Jurkat, Clone E6-1 (cell line): ENCODE measurements at regions not wholly inside any gene's neighbourhood (a gene's known extent, or its start where the extent isn't known, plus 50 kb on each side); places are given as distances from the start of the nearest gene placed in this dataset.
"Not testable (repeated sequence)": the region's sequence is repeated elsewhere in the genome, so short reads cannot be mapped to it uniquely, and the experiment has no call there.

Experiments
- DNase-seq: peaks from one replicate; pipeline ENCODE4 v3.0.0-alpha.2; 2011; ENCODE audit warnings: low read depth, low spot score
- H3K4me3 ChIP-seq: 2 replicates; pipeline ENCODE4 v1.5.1; 2011; ENCODE audit warnings: mild to moderate bottlenecking, low read length, control low read depth, moderate library complexity

DNA sequence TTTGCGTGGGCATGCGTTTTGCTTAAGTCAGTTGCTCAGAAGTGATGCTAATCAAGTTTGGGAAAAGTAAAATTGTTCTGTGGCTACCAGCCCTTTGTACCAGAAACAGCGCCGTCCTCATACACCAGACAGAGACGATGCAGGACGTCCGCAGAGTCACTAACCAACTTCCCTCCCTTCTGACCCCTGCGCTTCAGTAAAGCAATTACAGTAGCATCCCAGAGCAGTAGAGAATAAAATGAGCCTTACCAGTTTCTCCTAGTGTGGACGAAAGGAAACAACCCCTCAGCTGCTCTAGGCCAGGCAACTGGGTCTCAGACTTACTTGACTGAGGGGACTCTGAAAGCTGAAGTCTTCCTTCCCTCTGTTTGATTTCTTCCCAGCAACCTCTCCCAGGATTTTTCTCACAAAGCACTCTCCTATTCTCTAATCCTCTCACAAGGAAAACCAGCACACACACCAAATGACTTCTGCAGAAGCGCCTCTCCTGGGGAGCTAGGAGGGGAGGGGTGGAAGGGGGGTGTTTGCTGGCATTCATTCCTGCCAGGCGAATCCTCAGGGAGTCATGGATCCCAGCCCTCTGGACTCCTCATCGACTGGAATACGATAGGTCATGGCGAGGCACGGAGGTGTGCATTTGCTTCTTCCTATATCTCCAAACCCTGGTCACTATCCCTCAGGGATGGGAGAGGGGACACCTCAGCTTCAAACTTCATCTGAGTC lies 56.0 kb upstream of the MID1 start:
- DNase-seq: no peak
- no peak overlapping the region for H3K4me3 ChIP-seq

DNA sequence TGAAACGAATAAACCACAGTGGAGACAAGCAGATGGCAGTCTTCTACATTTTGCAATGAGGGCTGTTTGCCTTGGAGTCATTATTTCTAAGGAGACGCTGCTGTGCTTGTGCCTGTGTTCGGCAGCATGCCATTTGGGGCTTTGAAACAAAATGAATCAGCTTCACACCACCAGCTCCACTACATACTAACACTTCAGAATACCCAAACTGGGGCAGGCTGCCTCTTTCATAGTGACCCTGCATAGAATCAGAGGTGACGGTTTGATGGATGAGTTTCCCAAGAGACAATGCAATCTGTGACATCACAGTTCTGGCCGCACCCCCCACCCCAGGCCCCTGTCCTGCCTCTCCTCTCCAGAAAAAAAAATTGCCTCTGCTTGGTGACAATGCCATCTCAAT lies 57.1 kb upstream of the MID1 start:
- no peak overlapping the region for H3K4me3 ChIP-seq
- no peak for DNase-seq

DNA sequence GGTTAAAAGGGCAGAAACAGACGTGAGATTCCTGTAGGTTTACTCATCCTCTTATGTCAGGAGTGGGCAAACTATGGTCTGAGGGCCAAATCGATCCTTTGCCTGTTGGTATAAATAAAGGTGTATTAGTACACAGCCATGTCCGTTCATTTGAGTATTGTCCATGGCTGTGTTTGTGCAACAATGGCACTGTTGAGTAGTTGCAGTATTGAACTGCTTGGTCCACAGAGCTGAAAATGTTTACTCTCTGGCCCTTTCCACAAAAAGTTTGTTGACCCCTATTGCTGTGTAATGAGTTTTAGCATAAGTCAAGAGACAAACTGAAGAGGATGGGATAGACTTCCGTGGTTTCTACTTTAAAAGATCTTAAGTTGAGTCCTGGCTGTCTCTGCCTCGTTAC lies 59.0 kb upstream of the MID1 start:
- H3K4me3 ChIP-seq: no peak overlapping the region
- no peak for DNase-seq

DNA sequence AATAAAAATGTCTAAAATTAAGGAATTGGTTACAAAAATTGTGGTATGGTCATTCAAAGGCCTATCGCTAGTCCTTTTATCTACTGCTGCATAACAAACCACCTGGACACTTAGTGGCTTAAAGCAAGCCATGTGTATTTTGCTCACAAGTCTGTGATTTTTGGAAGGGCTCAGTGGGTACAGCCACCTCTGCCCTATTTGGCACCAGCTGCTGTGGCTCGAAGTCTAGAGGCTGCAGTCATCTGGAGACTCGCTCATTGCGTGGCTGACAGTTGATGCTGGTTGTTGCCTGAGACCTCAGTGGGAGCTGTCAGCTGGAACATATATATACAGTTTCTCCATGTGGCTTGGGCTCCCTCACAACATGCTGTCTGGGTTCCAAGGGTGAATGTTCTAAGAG lies 60.8 kb upstream of the MID1 start:
- no peak overlapping the region for H3K4me3 ChIP-seq
- no peak for DNase-seq

DNA sequence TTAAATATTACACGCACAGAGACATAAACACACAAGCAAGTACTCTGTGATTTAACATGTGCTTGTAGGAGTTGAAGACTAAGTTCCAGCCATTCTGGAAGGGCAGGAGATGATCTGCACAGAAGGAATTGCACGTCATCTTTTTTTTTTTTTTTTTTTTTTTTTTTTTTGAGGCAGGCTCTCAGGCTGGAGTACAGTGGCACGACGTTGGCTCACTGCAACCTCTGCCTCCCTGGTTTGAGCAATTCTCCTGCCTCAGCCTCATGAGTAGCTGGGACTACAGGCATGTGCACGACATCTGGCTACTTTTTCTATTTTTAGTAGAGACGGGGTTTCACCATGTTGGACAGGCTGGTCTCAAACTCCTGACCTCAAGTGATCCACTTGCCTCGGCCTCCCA lies 63.2 kb upstream of the MID1 start:
- not testable (repeated sequence) for DNase-seq, H3K4me3 ChIP-seq

DNA sequence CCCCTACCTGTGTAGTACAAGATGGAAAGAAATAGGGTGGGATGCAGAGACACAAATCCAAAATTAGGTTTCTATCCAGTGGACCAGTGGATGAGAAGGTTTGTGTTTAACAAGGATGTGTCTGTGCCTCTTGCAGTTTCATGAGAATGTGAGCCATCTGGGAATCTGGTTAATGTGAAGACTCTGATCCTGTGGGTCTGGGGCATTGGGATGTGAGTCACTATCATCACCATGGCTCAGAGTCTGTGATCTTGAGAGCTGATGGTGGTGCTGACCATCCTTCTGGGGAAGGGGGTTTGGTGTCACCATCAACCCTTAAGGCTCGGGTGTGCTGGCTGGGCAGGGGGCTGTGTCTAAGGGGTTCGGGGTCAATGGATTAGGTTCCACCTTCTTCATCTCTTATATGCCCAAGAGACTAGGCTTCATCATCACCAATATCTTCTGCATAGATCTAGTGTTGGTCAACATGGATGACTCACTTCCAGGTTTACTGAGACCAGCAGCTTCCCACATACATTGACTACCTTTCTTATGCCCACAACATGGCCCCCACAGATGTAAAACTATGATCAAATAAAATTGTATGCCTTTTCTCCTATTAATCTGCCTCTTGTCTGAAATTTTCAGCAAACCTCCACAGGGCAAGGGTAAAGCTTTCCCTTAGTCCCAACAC lies 65.7 kb upstream of the MID1 start:
- no peak overlapping the region for H3K4me3 ChIP-seq

DNA sequence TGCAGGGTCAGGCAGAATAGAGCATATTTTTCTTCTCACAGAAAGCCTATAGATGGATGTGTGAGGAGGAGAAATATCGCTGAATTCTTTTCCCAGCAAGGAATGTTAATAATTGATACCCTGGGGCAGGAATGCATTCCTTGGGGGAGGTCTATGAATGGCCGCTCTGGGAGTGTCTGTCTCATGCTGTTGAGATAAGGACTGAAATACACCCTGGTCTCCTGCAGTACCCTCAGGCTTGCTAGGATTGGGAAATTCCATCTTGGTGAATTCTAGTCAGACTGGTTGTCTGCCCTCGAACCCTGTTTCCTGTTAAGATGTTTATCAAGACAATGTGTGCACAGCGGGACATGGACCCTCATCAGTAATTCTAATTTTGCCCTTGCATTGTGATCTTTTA lies 71.4 kb upstream of the MID1 start:
- not testable (repeated sequence) for DNase-seq

More for the DNA sequence above, 65.7 kb upstream of the MID1 start:
- DNase-seq: no peak

DNA sequence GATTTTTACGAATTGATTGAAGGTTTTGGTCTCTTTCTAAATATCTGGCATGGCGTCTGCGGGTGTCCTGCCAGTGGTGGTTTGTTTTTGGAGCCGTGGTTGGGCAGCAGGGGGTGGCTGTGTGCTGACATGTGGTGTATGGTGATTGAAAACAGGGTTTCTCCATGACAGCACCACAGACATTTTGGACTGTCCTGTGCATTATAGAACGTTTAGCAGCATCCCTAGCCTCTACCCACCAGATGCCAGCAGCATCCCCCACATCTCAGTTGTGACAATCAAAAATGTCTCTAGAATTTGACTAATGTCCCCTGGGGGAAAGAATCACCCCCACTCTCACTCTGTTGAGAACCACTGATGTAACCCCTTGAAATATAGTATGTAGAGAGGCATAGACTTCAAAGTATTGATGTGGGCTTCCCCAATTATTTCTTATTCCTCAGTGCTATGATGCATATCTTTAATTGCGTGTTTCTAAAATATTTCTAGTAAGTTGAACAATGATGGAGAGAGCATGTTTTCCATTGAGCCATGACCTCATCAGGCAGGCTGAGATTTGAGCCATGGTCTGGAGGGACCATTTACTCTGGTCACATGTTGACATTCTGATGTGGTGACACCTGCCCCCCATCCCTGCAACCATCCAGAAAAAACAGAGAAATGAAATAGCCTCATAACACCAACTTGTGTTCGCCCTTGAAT lies 77.4 kb upstream of the MID1 start:
- DNase-seq: no peak
- H3K4me3 ChIP-seq: no peak overlapping the region

More for the DNA sequence above, 71.4 kb upstream of the MID1 start:
- not testable (repeated sequence) for H3K4me3 ChIP-seq

DNA sequence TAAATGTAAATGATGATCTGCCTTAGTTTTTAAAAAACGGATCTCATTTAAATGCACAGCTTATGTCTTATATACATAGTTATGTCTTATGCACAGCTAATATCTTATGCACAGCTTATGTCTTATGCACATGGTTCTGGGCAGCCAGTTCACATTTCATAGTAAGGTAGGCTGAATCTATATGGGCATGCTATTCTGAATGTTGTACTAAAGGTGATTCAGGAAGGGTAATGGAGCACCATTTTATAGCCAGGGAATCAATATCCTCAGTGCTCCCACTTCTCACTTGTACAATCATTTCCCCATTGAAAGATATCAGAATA lies 77.9 kb upstream of the MID1 start:
- no peak overlapping the region for H3K4me3 ChIP-seq
- no peak for DNase-seq

DNA sequence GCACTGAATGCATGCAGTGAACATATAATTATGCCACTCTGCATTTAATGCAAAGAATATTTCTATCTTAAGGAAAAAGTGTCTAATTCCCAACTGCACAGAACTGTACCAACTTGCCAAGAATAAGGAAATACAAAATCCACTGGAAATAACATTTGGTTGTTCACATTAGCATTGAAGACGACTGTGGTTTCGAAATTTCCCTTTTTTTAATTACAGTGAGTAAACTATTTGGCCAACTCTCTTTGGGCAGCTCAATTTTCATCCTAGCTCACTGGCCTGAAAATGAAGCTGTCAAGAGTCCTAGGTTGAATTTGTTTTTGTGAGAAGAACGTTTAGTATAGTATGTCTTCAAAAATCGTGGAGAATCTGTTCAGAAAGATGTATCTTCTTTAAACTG lies 81.6 kb upstream of the MID1 start:
- DNase-seq: no peak
- H3K4me3 ChIP-seq: no peak overlapping the region

DNA sequence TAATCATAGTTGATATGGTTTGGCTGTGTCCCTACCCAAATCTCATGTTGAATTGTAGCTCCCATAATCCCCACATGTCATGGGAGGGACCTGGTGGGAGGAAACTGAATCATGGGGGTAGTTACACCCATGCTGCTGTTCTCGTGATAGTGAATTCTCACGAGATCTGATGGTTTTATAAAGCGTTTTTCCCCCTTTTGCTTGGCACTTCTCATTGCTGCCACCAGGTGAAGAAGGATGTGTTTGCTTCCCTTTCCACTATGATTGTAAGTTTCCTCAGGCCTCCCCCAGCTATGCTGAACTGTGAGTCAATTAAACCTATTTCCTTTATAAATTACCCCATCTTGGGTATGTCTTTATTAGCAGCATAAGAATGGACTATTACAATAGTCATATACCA lies 86.0 kb upstream of the MID1 start:
- not testable (repeated sequence) for H3K4me3 ChIP-seq, DNase-seq

DNA sequence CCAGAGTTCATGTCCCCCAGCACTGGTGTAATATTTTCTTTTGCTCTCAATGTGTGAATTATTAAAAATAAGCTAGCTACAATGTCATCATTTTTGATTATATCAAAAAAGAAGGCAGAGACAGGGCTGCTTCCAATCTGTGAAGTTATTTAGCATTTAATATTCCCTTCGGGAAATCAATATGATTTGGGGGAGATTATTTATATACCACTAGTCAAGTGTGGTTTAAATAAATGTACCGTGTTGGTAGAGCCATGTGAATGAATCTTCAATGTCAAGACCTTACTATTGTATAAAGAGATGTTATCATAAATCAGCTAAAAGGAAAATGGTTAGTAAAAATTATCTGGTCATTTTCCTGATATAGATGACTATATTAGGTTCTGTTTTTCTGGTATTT lies 87.4 kb upstream of the MID1 start:
- no peak overlapping the region for H3K4me3 ChIP-seq

DNA sequence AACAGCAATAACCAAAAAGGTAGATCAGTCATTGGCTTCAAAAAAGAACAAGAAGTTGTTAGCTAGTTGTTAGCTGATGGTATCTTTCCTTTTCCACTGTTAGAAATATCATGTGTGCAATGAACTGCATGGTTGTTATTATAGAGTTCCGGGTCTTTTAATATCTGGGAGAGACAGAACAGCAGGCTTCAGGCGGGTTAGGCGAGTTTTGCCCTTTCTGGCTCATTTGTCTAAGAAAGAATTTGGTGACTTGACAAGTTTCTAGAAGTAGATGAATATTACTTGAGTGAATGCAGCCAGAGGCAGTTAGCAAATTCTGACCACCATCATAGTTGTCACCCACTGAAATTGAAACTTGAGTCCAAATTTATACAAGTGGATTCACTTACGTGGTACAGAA lies 88.9 kb upstream of the MID1 start:
- DNase-seq: no peak
- no peak overlapping the region for H3K4me3 ChIP-seq

More for the DNA sequence above, 87.4 kb upstream of the MID1 start:
- no peak for DNase-seq

DNA sequence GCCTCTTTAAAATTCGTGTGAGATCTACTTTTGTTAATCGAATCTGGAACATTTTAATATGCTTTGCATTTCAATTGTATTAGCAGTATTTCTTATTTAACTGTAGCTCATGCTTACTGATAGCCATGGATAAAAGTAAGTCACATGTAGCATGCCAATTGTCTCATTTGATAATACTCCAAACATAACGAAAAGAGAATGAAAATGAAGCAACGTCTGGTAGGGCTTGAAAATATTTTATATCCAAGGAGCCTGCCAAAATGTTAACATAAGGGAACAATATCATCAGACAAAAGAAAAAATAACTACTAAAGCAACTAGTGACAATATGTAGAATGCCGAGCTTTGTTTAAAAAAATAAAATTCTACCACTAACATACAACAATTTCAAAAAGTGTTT lies 94.1 kb upstream of the MID1 start:
- no peak for DNase-seq
- no peak overlapping the region for H3K4me3 ChIP-seq

DNA sequence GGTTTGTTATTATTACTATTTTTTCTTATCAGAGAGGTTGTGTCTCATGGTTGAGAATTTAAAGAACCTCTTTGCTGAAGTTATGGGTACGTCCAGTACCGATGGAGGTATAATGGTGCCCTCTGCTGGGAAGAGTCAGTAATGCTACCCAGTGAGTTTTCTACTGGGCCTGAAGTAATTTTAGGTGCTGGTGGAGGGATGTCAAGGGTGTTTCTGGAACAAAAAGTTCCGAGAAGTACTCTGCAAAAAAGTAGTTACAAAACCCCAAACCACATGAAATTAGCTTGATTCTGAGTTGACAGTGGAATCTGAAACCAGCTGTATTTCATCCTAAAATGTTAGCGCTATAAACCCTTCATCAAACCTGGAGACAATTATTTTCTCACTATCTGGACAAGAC lies 102.5 kb upstream of the MID1 start:
- no peak for DNase-seq

DNA sequence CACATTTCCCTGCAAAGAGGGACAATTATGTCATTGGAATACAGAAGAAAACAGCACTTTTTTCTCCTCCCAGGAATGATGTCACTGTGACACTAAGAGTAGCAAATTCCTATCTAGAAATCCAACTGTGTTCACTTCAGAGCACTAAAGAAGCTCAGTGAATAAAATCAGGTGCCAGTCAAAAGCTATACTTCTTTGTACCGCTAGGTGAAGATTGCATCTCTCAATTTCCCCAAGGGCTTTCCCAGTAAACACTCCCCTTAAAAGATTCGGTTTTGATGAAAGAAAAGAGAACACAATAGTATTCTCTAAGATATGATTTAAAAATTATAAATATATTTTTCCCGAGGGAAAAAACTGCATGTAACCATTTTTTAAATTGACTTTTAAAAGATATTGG lies 104.7 kb upstream of the MID1 start:
- H3K4me3 ChIP-seq: no peak overlapping the region
- no peak for DNase-seq

More for the DNA sequence above, 102.5 kb upstream of the MID1 start:
- no peak overlapping the region for H3K4me3 ChIP-seq

DNA sequence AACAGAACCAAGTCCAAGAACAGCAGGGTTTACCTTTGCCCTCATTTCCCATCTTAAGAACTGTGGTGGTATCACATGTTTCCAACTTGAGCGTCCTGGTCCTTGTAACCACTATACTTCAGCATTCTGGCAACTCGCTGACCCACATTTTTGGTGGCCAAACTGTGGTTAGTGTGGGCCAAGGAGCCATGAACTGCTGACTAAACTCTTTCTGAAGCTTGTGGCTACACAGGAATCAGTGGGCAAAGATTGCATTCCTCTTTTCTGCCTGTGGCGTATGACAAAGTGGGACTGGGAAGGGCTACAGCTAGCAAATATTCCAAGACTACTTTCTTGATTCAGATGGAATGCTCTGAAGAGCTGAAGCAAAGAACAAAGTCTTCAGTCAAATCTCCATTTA lies 106.3 kb upstream of the MID1 start:
- no peak for DNase-seq
- H3K4me3 ChIP-seq: no peak overlapping the region

DNA sequence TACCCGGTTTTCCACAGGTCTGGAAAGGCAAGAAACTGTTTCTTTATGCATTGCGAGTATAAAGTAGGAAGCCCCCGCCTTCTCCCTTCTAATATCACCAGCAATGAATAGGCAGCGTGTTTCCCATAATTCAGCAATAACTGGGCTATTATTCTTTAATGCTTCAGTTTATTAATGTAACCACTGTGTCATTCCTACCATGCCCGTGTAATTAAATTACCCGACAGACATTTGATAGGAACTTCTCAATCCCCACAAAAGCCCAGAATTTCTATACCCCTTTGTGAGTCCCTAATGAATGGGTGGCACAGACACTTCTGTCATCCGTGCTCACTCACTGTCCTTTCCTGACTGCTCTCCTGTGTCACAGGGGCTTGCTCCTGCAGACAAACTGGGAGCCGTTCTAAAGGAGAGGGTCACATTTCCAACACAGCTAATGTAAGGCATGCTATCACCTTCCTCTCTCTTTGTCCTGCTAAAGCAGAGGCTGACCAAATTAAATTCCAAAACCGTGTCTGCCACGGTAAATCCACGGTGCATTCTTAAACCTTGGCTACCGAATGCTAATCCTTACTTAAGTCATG lies 108.5 kb upstream of the MID1 start:
- no peak overlapping the region for H3K4me3 ChIP-seq
- no peak for DNase-seq

DNA sequence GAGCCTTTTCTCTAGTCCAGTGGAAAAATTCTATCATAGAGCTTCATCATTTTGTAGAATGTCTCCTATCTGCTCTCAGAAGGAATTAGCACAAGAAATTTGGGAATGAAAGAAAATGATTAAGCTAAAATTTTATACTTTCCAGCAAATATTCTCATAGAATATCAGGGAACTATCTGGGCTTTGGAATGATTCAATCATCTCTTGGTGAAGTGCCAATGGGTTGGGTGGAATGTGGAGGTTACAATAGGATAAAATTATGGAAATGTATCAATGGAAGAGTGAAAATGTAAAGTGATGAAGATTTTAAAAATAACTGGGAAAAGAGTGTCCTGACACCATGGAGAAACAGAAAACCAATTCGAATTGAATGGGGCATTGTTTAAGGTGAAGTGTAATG lies 119.0 kb upstream of the MID1 start:
- no peak for DNase-seq

DNA sequence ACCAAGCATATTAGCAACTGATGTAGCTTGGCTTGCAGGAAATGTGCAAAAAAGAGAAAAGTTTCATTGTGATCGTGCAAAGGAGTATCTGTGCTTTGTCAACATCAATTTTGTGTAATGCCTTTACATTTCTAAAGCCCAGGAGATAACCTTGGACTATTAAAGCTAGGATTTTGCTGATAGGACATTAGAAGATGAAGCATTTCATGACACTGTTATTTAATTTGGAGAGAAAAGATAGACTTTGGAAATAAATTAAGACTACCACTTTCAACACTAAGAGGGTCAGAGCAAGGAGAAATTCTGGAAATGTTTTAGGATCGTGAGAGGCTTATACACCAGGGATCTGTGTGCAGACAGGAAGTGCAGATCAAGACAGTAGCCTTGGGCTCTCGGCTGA lies 120.6 kb upstream of the MID1 start:
- no peak overlapping the region for H3K4me3 ChIP-seq
- no peak for DNase-seq

More for the DNA sequence above, 119.0 kb upstream of the MID1 start:
- H3K4me3 ChIP-seq: no peak overlapping the region
